Brain microvascular endothelial cell (primary cell): ENCODE measurements at regions not wholly inside any gene's neighbourhood (a gene's known extent, or its start where the extent isn't known, plus 50 kb on each side); places are given as distances from the start of the nearest gene placed in this dataset.
"Not testable (repeated sequence)": the region's sequence is repeated elsewhere in the genome, so short reads cannot be mapped to it uniquely, and the experiment has no call there.

Experiments used
- DNase-seq: peaks from one replicate; pipeline ENCODE4 v3.0.0-alpha.2; 2020
- H3K27ac ChIP-seq: fragments of 250-450 bp; sonication (Bioruptor Pico); 2 replicates; pipeline ENCODE4 v1.5.1; 2020; ENCODE audit warnings: mild to moderate bottlenecking, moderate library complexity
- H3K27me3 ChIP-seq: fragments of 250-450 bp; sonication (Bioruptor Pico); replicated peaks from 2 replicates; pipeline ENCODE4 v1.5.1; 2020; ENCODE audit warnings: mild to moderate bottlenecking
- H3K36me3 ChIP-seq: fragments of 250-450 bp; sonication (Bioruptor Pico); replicated peaks from 2 replicates; pipeline ENCODE4 v1.5.1; 2020; ENCODE audit warnings: mild to moderate bottlenecking
- H3K4me3 ChIP-seq: 2 replicates; pipeline ENCODE4 v1.5.1; 2011; ENCODE audit warnings: low read depth, mild to moderate bottlenecking, control low read depth, low read length, moderate library complexity
- CTCF ChIP-seq: IDR thresholded peaks from 2 replicates; pipeline ENCODE4 v1.5.1; 2011; ENCODE audit warnings: low read depth, mild to moderate bottlenecking, moderate library complexity, low read length, control low read depth, inconsistent platforms; ENCODE audit errors: missing control alignments
- in situ Hi-C: cut with HindIII; loops from 2 replicates; pipeline ENCODE4 v1.10.0; 2017; ENCODE audit warnings: low sequenced_read_pairs, low pct_ligation_motif_present

GRCh38 chr15:35282965-35283496 is 197.9 kb upstream of the NANOGP8 start:
- TF ChIP-seq CTCF: no peak

GRCh38 chr15:35281515-35281914 is 196.4 kb upstream of the NANOGP8 start:
- no peak overlapping the region for H3K27ac ChIP-seq
- no peak overlapping the region for H3K4me3 ChIP-seq
- no peak for TF ChIP-seq CTCF
- in situ Hi-C loops: loop anchor here (25.0 kb wide), 1 partner anchor 206 kb away; no protein-coding TSS in a partner anchor
- DNase-seq: peak; percentile 24
- H3K36me3 ChIP-seq: no peaks in the 10 kb centered on the region
- no peaks in the 10 kb centered on the region for H3K27me3 ChIP-seq

More at GRCh38 chr15:35282965-35283496, 197.9 kb upstream of the NANOGP8 start:
- no peak for DNase-seq
- in situ Hi-C loops: loop anchor here (25.0 kb wide), 1 partner anchor 204 kb away; no protein-coding TSS in a partner anchor
- Histone ChIP-seq H3K27ac (no peak overlapping the region), H3K27me3 (no peaks in the 10 kb centered on the region), H3K4me3 (no peak overlapping the region), H3K36me3 (no peaks in the 10 kb centered on the region)

GRCh38 chr15:35279811-35280210 is 194.7 kb upstream of the NANOGP8 start:
- Histone ChIP-seq H3K27ac (no peak overlapping the region), H3K4me3 (no peak overlapping the region), H3K36me3 (no peaks in the 10 kb centered on the region), H3K27me3 (no peaks in the 10 kb centered on the region)
- in situ Hi-C loops: loop anchor here (25.0 kb wide), 1 partner anchor 207 kb away; no protein-coding TSS in a partner anchor
- TF ChIP-seq CTCF: no peak
- DNase-seq: no peak

GRCh38 chr15:35271371-35272043 is 186.4 kb upstream of the NANOGP8 start:
- Histone ChIP-seq H3K27me3 (no peaks in the 10 kb centered on the region), H3K36me3 (no peaks in the 10 kb centered on the region), H3K4me3 (no peak overlapping the region), H3K27ac (no peak overlapping the region)
- in situ Hi-C loops: no loop called here
- DNase-seq: peak; percentile 15
- no peak for TF ChIP-seq CTCF

GRCh38 chr15:35260941-35261340 is 175.8 kb upstream of the NANOGP8 start:
- no peaks in the 10 kb centered on the region for H3K27me3 ChIP-seq
- in situ Hi-C loops: no loop called here
- no peak overlapping the region for H3K27ac ChIP-seq
- no peak for TF ChIP-seq CTCF
- no peaks in the 10 kb centered on the region for H3K36me3 ChIP-seq
- no peak for DNase-seq
- H3K4me3 ChIP-seq: no peak overlapping the region

- H3K4me3 ChIP-seq, H3K27ac ChIP-seq, H3K27me3 ChIP-seq, DNase-seq, in situ Hi-C loops, H3K36me3 ChIP-seq: not testable (repeated sequence)
These were observed 175.2 kb upstream of the NANOGP8 start for GRCh38 chr15:35260274-35260673.
